ENCODE measurements at regions not wholly inside any gene's neighbourhood (a gene's known extent, or its start where the extent isn't known, plus 50 kb on each side); places are given as distances from the start of the nearest gene placed in this dataset.

GRCh38 chr12:107992029-107992428 is 137.1 kb upstream of the WSCD2 start:
- Histone ChIP-seq H3K4me3 (no peak overlapping the region), H3K36me3 (no peaks in the 10 kb centered on the region), H3K9me3 (no peaks in the 10 kb centered on the region), H3K27me3 (no peaks in the 10 kb centered on the region), H3K27ac (no peak overlapping the region), H3K4me1 (no peaks in the 10 kb centered on the region)
- TF ChIP-seq POLR2AphosphoS5 (IDR thresholded peaks at IDR 0.05) (no peak), EP300 (IDR thresholded peaks at IDR 0.05; ENCODE audit: low read depth) (no peak), CTCF (IDR thresholded peaks at IDR 0.05) (no peak), POLR2A (IDR thresholded peaks at IDR 0.05) (no peak)
- 63% methylated on average over 2 of the region's 2 CpGs; no CpG with 5 or more reads in 1 of the 2 donors for WGBS, 2 donors (ENCODE audit: low coverage in 1 of 2)
- intact Hi-C loops (cut with DNase I; ENCODE audit: low total_unique reads), result no loop called here
- DNase-seq, result no peak
- in situ Hi-C loops (cut with MboI; ENCODE audit: low pct_ligation_motif_present in 1 of 4, low pct_unique_long_range_greater_than_20kb in 1 of 4, low sequenced_read_pairs in 3 of 4), result no loop called here

GRCh38 chr12:107992870-107993451 is 136.1 kb upstream of the WSCD2 start:
- intact Hi-C loops (cut with DNase I; ENCODE audit: low total_unique reads) (no loop called here), in situ Hi-C loops (cut with MboI; ENCODE audit: low pct_ligation_motif_present in 1 of 4, low pct_unique_long_range_greater_than_20kb in 1 of 4, low sequenced_read_pairs in 3 of 4) (no loop called here)
- TF ChIP-seq POLR2AphosphoS5 (IDR thresholded peaks at IDR 0.05), result no peak
- TF ChIP-seq CTCF (IDR thresholded peaks at IDR 0.05), result peak; percentile 18 to 41 (median 33)
- no peak for DNase-seq
- Histone ChIP-seq H3K4me3 (no peak overlapping the region), H3K4me1 (no peaks in the 10 kb centered on the region), H3K9me3 (no peaks in the 10 kb centered on the region), H3K27ac (no peak overlapping the region), H3K27me3 (no peaks in the 10 kb centered on the region), H3K36me3 (no peaks in the 10 kb centered on the region)
- WGBS, 2 donors (ENCODE audit: low coverage in 1 of 2), result 47 to 68% methylated on average over 3 to 4 of the region's 4 CpGs

GRCh38 chr12:107998863-107999262 is 130.2 kb upstream of the WSCD2 start:
- 81 to 95% methylated on average over 4 of the region's 4 CpGs for WGBS, 2 donors (ENCODE audit: low coverage in 1 of 2)
- Histone ChIP-seq H3K9me3 (no peaks in the 10 kb centered on the region), H3K27ac (no peak overlapping the region), H3K27me3 (peaks cover 6% of the 10 kb centered on the region), H3K4me3 (no peak overlapping the region), H3K36me3 (no peaks in the 10 kb centered on the region), H3K4me1 (no peaks in the 10 kb centered on the region)
- DNase-seq, result no peak
- in situ Hi-C loops (cut with MboI; ENCODE audit: low pct_ligation_motif_present in 1 of 4, low pct_unique_long_range_greater_than_20kb in 1 of 4, low sequenced_read_pairs in 3 of 4) (no loop called here), intact Hi-C loops (cut with DNase I; ENCODE audit: low total_unique reads) (no loop called here)
- TF ChIP-seq EP300 (IDR thresholded peaks at IDR 0.05; ENCODE audit: low read depth) (no peak), POLR2A (IDR thresholded peaks at IDR 0.05) (no peak), POLR2AphosphoS5 (IDR thresholded peaks at IDR 0.05) (no peak), CTCF (IDR thresholded peaks at IDR 0.05) (no peak)

- Histone ChIP-seq H3K9me3 (no peaks in the 10 kb centered on the region), H3K27ac (no peak overlapping the region), H3K27me3 (peaks cover 6% of the 10 kb centered on the region), H3K4me3 (no peak overlapping the region), H3K4me1 (no peaks in the 10 kb centered on the region), H3K36me3 (no peaks in the 10 kb centered on the region)
- intact Hi-C loops (cut with DNase I; ENCODE audit: low total_unique reads) (no loop called here), in situ Hi-C loops (cut with MboI; ENCODE audit: low pct_ligation_motif_present in 1 of 4, low pct_unique_long_range_greater_than_20kb in 1 of 4, low sequenced_read_pairs in 3 of 4) (no loop called here)
- 71% methylated on average over 2 of the region's 2 CpGs; no CpG with 5 or more reads in 1 of the 2 donors for WGBS, 2 donors (ENCODE audit: low coverage in 1 of 2)
- DNase-seq, result no peak
- TF ChIP-seq CTCF (IDR thresholded peaks at IDR 0.05) (no peak), EP300 (IDR thresholded peaks at IDR 0.05; ENCODE audit: low read depth) (no peak), POLR2AphosphoS5 (IDR thresholded peaks at IDR 0.05) (no peak), POLR2A (IDR thresholded peaks at IDR 0.05) (no peak)
These were observed 129.0 kb upstream of the WSCD2 start for GRCh38 chr12:108000111-108000510.
